ENCODE measurements at regions not wholly inside any gene's neighbourhood (a gene's known extent, or its start where the extent isn't known, plus 50 kb on each side); places are given as distances from the start of the nearest gene placed in this dataset.

- H3K4me2 ChIP-seq (ENCODE audit: low read depth, low read length) = no peak overlapping the region
- no peaks in the 10 kb centered on the region for H3K27me3 ChIP-seq (replicated peaks; ENCODE audit: insufficient read depth, low read length)
- H3K9me3 ChIP-seq (replicated peaks; ENCODE audit: insufficient read depth, low read length) = no peaks in the 10 kb centered on the region
- no peaks in the 10 kb centered on the region for H3K79me2 ChIP-seq (ENCODE audit: low read length)
- H4K20me1 ChIP-seq (ENCODE audit: insufficient read depth, low read length) = no peaks in the 10 kb centered on the region
- no peak for DNase-seq
- no peaks in the 10 kb centered on the region for H3K9me2 ChIP-seq (replicated peaks; ENCODE audit: insufficient read depth, low read length)
- no peak for TF ChIP-seq EZH2 (optimal IDR thresholded peaks at IDR 0.05; ENCODE audit: low read depth, low read length)
- no peak overlapping the region for H2AFZ ChIP-seq (ENCODE audit: low read length)
- H3K4me3 ChIP-seq (ENCODE audit: low read length) = no peak overlapping the region
- no peaks in the 10 kb centered on the region for H3K36me3 ChIP-seq (replicated peaks; ENCODE audit: insufficient read depth, low read length)
- no peaks in the 10 kb centered on the region for H3F3A ChIP-seq (ENCODE audit: insufficient read depth, low read length)
- no peak overlapping the region for H3K27ac ChIP-seq (ENCODE audit: low read length)
- no peaks in the 10 kb centered on the region for H3K4me1 ChIP-seq (ENCODE audit: low read length)
- no peak overlapping the region for H3K9ac ChIP-seq (ENCODE audit: low read length)
Observed at GRCh38 chr6:14466278-14466677, 348.7 kb downstream of the CD83 start.

- H3K4me3 ChIP-seq (ENCODE audit: low read length) = no peak overlapping the region
- H3K36me3 ChIP-seq (replicated peaks; ENCODE audit: insufficient read depth, low read length) = no peaks in the 10 kb centered on the region
- no peak overlapping the region for H2AFZ ChIP-seq (ENCODE audit: low read length)
- no peaks in the 10 kb centered on the region for H3K79me2 ChIP-seq (ENCODE audit: low read length)
- no peak overlapping the region for H3K4me2 ChIP-seq (ENCODE audit: low read depth, low read length)
- no peaks in the 10 kb centered on the region for H3K4me1 ChIP-seq (ENCODE audit: low read length)
- no peaks in the 10 kb centered on the region for H3K9me3 ChIP-seq (replicated peaks; ENCODE audit: insufficient read depth, low read length)
- H3K27ac ChIP-seq (ENCODE audit: low read length) = no peak overlapping the region
- TF ChIP-seq EZH2phosphoT487 (IDR thresholded peaks at IDR 0.05; ENCODE audit: low read length) = no peak
- TF ChIP-seq EZH2 (optimal IDR thresholded peaks at IDR 0.05; ENCODE audit: low read depth, low read length) = no peak
- TF ChIP-seq CTCF (IDR thresholded peaks at IDR 0.05; ENCODE audit: low read length) = no peak
- H3F3A ChIP-seq (ENCODE audit: insufficient read depth, low read length) = no peaks in the 10 kb centered on the region
- no peaks in the 10 kb centered on the region for H3K9me2 ChIP-seq (replicated peaks; ENCODE audit: insufficient read depth, low read length)
- DNase-seq = no peak
- H4K20me1 ChIP-seq (ENCODE audit: insufficient read depth, low read length) = no peaks in the 10 kb centered on the region
- no peaks in the 10 kb centered on the region for H3K27me3 ChIP-seq (replicated peaks; ENCODE audit: insufficient read depth, low read length)
- no peak overlapping the region for H3K9ac ChIP-seq (ENCODE audit: low read length)
Observed at GRCh38 chr6:14467591-14467990, 350.0 kb downstream of the CD83 start.

GRCh38 chr6:14468647-14469321, 351.2 kb downstream of the CD83 start:
- Histone ChIP-seq H3K79me2 (ENCODE audit: low read length) (no peaks in the 10 kb centered on the region), H4K20me1 (ENCODE audit: insufficient read depth, low read length) (no peaks in the 10 kb centered on the region), H3K9me3 (replicated peaks; ENCODE audit: insufficient read depth, low read length) (no peaks in the 10 kb centered on the region), H3K27ac (ENCODE audit: low read length) (no peak overlapping the region), H3K9ac (ENCODE audit: low read length) (no peak overlapping the region), H3K9me2 (replicated peaks; ENCODE audit: insufficient read depth, low read length) (no peaks in the 10 kb centered on the region), H2AFZ (ENCODE audit: low read length) (no peak overlapping the region), H3K4me2 (ENCODE audit: low read depth, low read length) (no peak overlapping the region), H3K4me3 (ENCODE audit: low read length) (no peak overlapping the region), H3K27me3 (replicated peaks; ENCODE audit: insufficient read depth, low read length) (no peaks in the 10 kb centered on the region), H3K36me3 (replicated peaks; ENCODE audit: insufficient read depth, low read length) (no peaks in the 10 kb centered on the region), H3K4me1 (ENCODE audit: low read length) (no peaks in the 10 kb centered on the region), H3F3A (ENCODE audit: insufficient read depth, low read length) (no peaks in the 10 kb centered on the region)
- TF ChIP-seq EZH2 (optimal IDR thresholded peaks at IDR 0.05; ENCODE audit: low read depth, low read length) (no peak), CTCF (IDR thresholded peaks at IDR 0.05; ENCODE audit: low read length) (no peak), EZH2phosphoT487 (IDR thresholded peaks at IDR 0.05; ENCODE audit: low read length) (no peak)
- DNase-seq = no peak

GRCh38 chr6:14470101-14470500, 352.5 kb downstream of the CD83 start:
- Histone ChIP-seq H4K20me1 (ENCODE audit: insufficient read depth, low read length) (no peaks in the 10 kb centered on the region), H3K27me3 (replicated peaks; ENCODE audit: insufficient read depth, low read length) (no peaks in the 10 kb centered on the region), H3K9ac (ENCODE audit: low read length) (no peak overlapping the region), H3F3A (ENCODE audit: insufficient read depth, low read length) (no peaks in the 10 kb centered on the region), H3K36me3 (replicated peaks; ENCODE audit: insufficient read depth, low read length) (no peaks in the 10 kb centered on the region), H3K27ac (ENCODE audit: low read length) (no peak overlapping the region), H3K79me2 (ENCODE audit: low read length) (no peaks in the 10 kb centered on the region), H3K9me3 (replicated peaks; ENCODE audit: insufficient read depth, low read length) (no peaks in the 10 kb centered on the region), H3K4me1 (ENCODE audit: low read length) (no peaks in the 10 kb centered on the region), H2AFZ (ENCODE audit: low read length) (no peak overlapping the region), H3K4me2 (ENCODE audit: low read depth, low read length) (no peak overlapping the region), H3K9me2 (replicated peaks; ENCODE audit: insufficient read depth, low read length) (no peaks in the 10 kb centered on the region), H3K4me3 (ENCODE audit: low read length) (no peak overlapping the region)
- no peak for DNase-seq
- TF ChIP-seq EZH2 (optimal IDR thresholded peaks at IDR 0.05; ENCODE audit: low read depth, low read length) (no peak), CTCF (IDR thresholded peaks at IDR 0.05; ENCODE audit: low read length) (no peak), EZH2phosphoT487 (IDR thresholded peaks at IDR 0.05; ENCODE audit: low read length) (no peak)

Measured in MM.1S (cell line).